ENCODE measurements at regions not wholly inside any gene's neighbourhood (a gene's known extent, or its start where the extent isn't known, plus 50 kb on each side); places are given as distances from the start of the nearest gene placed in this dataset.

DNA sequence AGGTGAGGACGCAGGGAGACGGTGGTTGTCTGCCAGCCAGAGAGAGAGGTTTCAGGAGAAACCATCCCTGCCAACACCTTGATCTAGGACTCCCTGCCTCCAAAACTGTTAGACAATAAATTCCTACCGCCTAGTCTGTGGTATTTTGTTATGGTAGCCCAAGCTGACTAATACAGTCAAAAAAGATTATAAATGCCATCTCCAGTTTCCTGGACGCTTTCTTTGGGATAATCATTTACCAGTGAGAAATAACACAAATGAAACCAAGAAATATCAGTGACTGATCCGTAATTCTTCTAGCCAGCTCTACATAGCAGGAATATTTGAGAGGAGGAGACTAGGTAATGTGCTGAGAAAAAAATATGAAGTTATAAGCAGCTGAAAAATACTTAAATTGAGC lies 707.8 kb upstream of the LMCD1 start:
- TF ChIP-seq, protein P1, sequence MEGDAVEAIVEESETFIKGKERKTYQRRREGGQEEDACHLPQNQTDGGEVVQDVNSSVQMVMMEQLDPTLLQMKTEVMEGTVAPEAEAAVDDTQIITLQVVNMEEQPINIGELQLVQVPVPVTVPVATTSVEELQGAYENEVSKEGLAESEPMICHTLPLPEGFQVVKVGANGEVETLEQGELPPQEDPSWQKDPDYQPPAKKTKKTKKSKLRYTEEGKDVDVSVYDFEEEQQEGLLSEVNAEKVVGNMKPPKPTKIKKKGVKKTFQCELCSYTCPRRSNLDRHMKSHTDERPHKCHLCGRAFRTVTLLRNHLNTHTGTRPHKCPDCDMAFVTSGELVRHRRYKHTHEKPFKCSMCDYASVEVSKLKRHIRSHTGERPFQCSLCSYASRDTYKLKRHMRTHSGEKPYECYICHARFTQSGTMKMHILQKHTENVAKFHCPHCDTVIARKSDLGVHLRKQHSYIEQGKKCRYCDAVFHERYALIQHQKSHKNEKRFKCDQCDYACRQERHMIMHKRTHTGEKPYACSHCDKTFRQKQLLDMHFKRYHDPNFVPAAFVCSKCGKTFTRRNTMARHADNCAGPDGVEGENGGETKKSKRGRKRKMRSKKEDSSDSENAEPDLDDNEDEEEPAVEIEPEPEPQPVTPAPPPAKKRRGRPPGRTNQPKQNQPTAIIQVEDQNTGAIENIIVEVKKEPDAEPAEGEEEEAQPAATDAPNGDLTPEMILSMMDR (IDR thresholded peaks at IDR 0.05) = no peak
- TF ChIP-seq, protein P2, sequence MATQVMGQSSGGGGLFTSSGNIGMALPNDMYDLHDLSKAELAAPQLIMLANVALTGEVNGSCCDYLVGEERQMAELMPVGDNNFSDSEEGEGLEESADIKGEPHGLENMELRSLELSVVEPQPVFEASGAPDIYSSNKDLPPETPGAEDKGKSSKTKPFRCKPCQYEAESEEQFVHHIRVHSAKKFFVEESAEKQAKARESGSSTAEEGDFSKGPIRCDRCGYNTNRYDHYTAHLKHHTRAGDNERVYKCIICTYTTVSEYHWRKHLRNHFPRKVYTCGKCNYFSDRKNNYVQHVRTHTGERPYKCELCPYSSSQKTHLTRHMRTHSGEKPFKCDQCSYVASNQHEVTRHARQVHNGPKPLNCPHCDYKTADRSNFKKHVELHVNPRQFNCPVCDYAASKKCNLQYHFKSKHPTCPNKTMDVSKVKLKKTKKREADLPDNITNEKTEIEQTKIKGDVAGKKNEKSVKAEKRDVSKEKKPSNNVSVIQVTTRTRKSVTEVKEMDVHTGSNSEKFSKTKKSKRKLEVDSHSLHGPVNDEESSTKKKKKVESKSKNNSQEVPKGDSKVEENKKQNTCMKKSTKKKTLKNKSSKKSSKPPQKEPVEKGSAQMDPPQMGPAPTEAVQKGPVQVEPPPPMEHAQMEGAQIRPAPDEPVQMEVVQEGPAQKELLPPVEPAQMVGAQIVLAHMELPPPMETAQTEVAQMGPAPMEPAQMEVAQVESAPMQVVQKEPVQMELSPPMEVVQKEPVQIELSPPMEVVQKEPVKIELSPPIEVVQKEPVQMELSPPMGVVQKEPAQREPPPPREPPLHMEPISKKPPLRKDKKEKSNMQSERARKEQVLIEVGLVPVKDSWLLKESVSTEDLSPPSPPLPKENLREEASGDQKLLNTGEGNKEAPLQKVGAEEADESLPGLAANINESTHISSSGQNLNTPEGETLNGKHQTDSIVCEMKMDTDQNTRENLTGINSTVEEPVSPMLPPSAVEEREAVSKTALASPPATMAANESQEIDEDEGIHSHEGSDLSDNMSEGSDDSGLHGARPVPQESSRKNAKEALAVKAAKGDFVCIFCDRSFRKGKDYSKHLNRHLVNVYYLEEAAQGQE (IDR thresholded peaks at IDR 0.05; ENCODE audit: insufficient read depth in 1 of 2, low read depth in 2 of 2, low read length in 1 of 2) = no peak
- TF ChIP-seq POLR2AphosphoS5 (IDR thresholded peaks at IDR 0.05; ENCODE audit: low read depth, low read length) (no peak), TCF7L2 (IDR thresholded peaks at IDR 0.05; ENCODE audit: low read depth, low read length) (no peak)
